ENCODE measurements at regions not wholly inside any gene's neighbourhood (a gene's known extent, or its start where the extent isn't known, plus 50 kb on each side); places are given as distances from the start of the nearest gene placed in this dataset.

GRCh38 chr5:67669916-67670315, 473.3 kb upstream of the CD180 start:
- Histone ChIP-seq H3K27me3 (ENCODE audit: control insufficient read depth, insufficient read depth, low read length) (no peaks in the 10 kb centered on the region), H3K9me3 (ENCODE audit: control insufficient read depth, low read depth, low read length) (peaks cover 8% of the 10 kb centered on the region), H3K4me3 (ENCODE audit: low read length) (no peak overlapping the region), H3K36me3 (ENCODE audit: control insufficient read depth, insufficient read depth, low read length) (no peaks in the 10 kb centered on the region), H3K4me1 (ENCODE audit: control insufficient read depth, insufficient read depth, low read length) (no peaks in the 10 kb centered on the region), H3K27ac (ENCODE audit: low read length) (no peak overlapping the region)
- no peak for DNase-seq
- WGBS (ENCODE audit: insufficient coverage, low lambda C conversion rate) = no CpG with 5 or more reads among the region's 2 CpGs

- H3K9me3 ChIP-seq (ENCODE audit: control insufficient read depth, low read depth, low read length) = no peaks in the 10 kb centered on the region
- DNase-seq = no peak
- no peaks in the 10 kb centered on the region for H3K27me3 ChIP-seq (ENCODE audit: control insufficient read depth, insufficient read depth, low read length)
- H3K27ac ChIP-seq (ENCODE audit: low read length) = no peak overlapping the region
- H3K4me1 ChIP-seq (ENCODE audit: control insufficient read depth, insufficient read depth, low read length) = no peaks in the 10 kb centered on the region
- H3K36me3 ChIP-seq (ENCODE audit: control insufficient read depth, insufficient read depth, low read length) = no peaks in the 10 kb centered on the region
- H3K4me3 ChIP-seq (ENCODE audit: low read length) = no peak overlapping the region
- WGBS (ENCODE audit: insufficient coverage, low lambda C conversion rate) = no CpG with 5 or more reads among the region's 3 CpGs
These were observed 463.6 kb upstream of the CD180 start for GRCh38 chr5:67660149-67660548.

GRCh38 chr5:67659288-67659687, 462.7 kb upstream of the CD180 start:
- H3K36me3 ChIP-seq (ENCODE audit: control insufficient read depth, insufficient read depth, low read length) = no peaks in the 10 kb centered on the region
- H3K9me3 ChIP-seq (ENCODE audit: control insufficient read depth, low read depth, low read length) = no peaks in the 10 kb centered on the region
- 100% methylated on average over 1 of the region's 6 CpGs for WGBS (ENCODE audit: insufficient coverage, low lambda C conversion rate)
- no peak overlapping the region for H3K4me3 ChIP-seq (ENCODE audit: low read length)
- no peak overlapping the region for H3K27ac ChIP-seq (ENCODE audit: low read length)
- no peaks in the 10 kb centered on the region for H3K27me3 ChIP-seq (ENCODE audit: control insufficient read depth, insufficient read depth, low read length)
- H3K4me1 ChIP-seq (ENCODE audit: control insufficient read depth, insufficient read depth, low read length) = no peaks in the 10 kb centered on the region
- DNase-seq = no peak

GRCh38 chr5:67657055-67657454, 460.5 kb upstream of the CD180 start:
- Histone ChIP-seq H3K9me3 (ENCODE audit: control insufficient read depth, low read depth, low read length) (no peaks in the 10 kb centered on the region), H3K36me3 (ENCODE audit: control insufficient read depth, insufficient read depth, low read length) (no peaks in the 10 kb centered on the region), H3K4me3 (ENCODE audit: low read length) (no peak overlapping the region), H3K4me1 (ENCODE audit: control insufficient read depth, insufficient read depth, low read length) (no peaks in the 10 kb centered on the region), H3K27ac (ENCODE audit: low read length) (no peak overlapping the region), H3K27me3 (ENCODE audit: control insufficient read depth, insufficient read depth, low read length) (no peaks in the 10 kb centered on the region)
- DNase-seq = no peak
- 86% methylated on average over 5 of the region's 5 CpGs for WGBS (ENCODE audit: insufficient coverage, low lambda C conversion rate)

GRCh38 chr5:67652201-67652600, 455.6 kb upstream of the CD180 start:
- H3K36me3 ChIP-seq (ENCODE audit: control insufficient read depth, insufficient read depth, low read length) = no peaks in the 10 kb centered on the region
- no peak for DNase-seq
- H3K27ac ChIP-seq (ENCODE audit: low read length) = no peak overlapping the region
- no peaks in the 10 kb centered on the region for H3K27me3 ChIP-seq (ENCODE audit: control insufficient read depth, insufficient read depth, low read length)
- no peak overlapping the region for H3K4me3 ChIP-seq (ENCODE audit: low read length)
- WGBS (ENCODE audit: insufficient coverage, low lambda C conversion rate) = no CpG with 5 or more reads among the region's 1 CpG
- no peaks in the 10 kb centered on the region for H3K9me3 ChIP-seq (ENCODE audit: control insufficient read depth, low read depth, low read length)
- no peaks in the 10 kb centered on the region for H3K4me1 ChIP-seq (ENCODE audit: control insufficient read depth, insufficient read depth, low read length)

- no peaks in the 10 kb centered on the region for H3K9me3 ChIP-seq (ENCODE audit: control insufficient read depth, low read depth, low read length)
- no peak overlapping the region for H3K27ac ChIP-seq (ENCODE audit: low read length)
- H3K4me3 ChIP-seq (ENCODE audit: low read length) = no peak overlapping the region
- H3K27me3 ChIP-seq (ENCODE audit: control insufficient read depth, insufficient read depth, low read length) = no peaks in the 10 kb centered on the region
- no peak for DNase-seq
- 88% methylated on average over 1 of the region's 1 CpG for WGBS (ENCODE audit: insufficient coverage, low lambda C conversion rate)
- no peaks in the 10 kb centered on the region for H3K4me1 ChIP-seq (ENCODE audit: control insufficient read depth, insufficient read depth, low read length)
- H3K36me3 ChIP-seq (ENCODE audit: control insufficient read depth, insufficient read depth, low read length) = no peaks in the 10 kb centered on the region
These were observed 454.6 kb upstream of the CD180 start for GRCh38 chr5:67651180-67651579.

- no peaks in the 10 kb centered on the region for H3K4me1 ChIP-seq (ENCODE audit: control insufficient read depth, insufficient read depth, low read length)
- no peaks in the 10 kb centered on the region for H3K36me3 ChIP-seq (ENCODE audit: control insufficient read depth, insufficient read depth, low read length)
- peak; percentile 23 to 29 for DNase-seq
- H3K9me3 ChIP-seq (ENCODE audit: control insufficient read depth, low read depth, low read length) = no peaks in the 10 kb centered on the region
- no CpG with 5 or more reads among the region's 6 CpGs for WGBS (ENCODE audit: insufficient coverage, low lambda C conversion rate)
- H3K27me3 ChIP-seq (ENCODE audit: control insufficient read depth, insufficient read depth, low read length) = no peaks in the 10 kb centered on the region
- H3K4me3 ChIP-seq (ENCODE audit: low read length) = no peak overlapping the region
- no peak overlapping the region for H3K27ac ChIP-seq (ENCODE audit: low read length)
These were observed 451.6 kb upstream of the CD180 start for GRCh38 chr5:67648201-67648671.

GRCh38 chr5:67647772-67648171, 451.2 kb upstream of the CD180 start:
- WGBS (ENCODE audit: insufficient coverage, low lambda C conversion rate) = no CpG with 5 or more reads among the region's 2 CpGs
- no peaks in the 10 kb centered on the region for H3K27me3 ChIP-seq (ENCODE audit: control insufficient read depth, insufficient read depth, low read length)
- H3K36me3 ChIP-seq (ENCODE audit: control insufficient read depth, insufficient read depth, low read length) = no peaks in the 10 kb centered on the region
- no peak overlapping the region for H3K4me3 ChIP-seq (ENCODE audit: low read length)
- no peaks in the 10 kb centered on the region for H3K4me1 ChIP-seq (ENCODE audit: control insufficient read depth, insufficient read depth, low read length)
- H3K9me3 ChIP-seq (ENCODE audit: control insufficient read depth, low read depth, low read length) = no peaks in the 10 kb centered on the region
- no peak overlapping the region for H3K27ac ChIP-seq (ENCODE audit: low read length)
- no peak for DNase-seq

GRCh38 chr5:67644221-67644920, 447.8 kb upstream of the CD180 start:
- DNase-seq = no peak
- Histone ChIP-seq H3K9me3 (ENCODE audit: control insufficient read depth, low read depth, low read length) (no peaks in the 10 kb centered on the region), H3K27ac (ENCODE audit: low read length) (no peak overlapping the region), H3K27me3 (ENCODE audit: control insufficient read depth, insufficient read depth, low read length) (no peaks in the 10 kb centered on the region), H3K4me1 (ENCODE audit: control insufficient read depth, insufficient read depth, low read length) (no peaks in the 10 kb centered on the region), H3K4me3 (ENCODE audit: low read length) (no peak overlapping the region), H3K36me3 (ENCODE audit: control insufficient read depth, insufficient read depth, low read length) (no peaks in the 10 kb centered on the region)
- 100% methylated on average over 1 of the region's 3 CpGs for WGBS (ENCODE audit: insufficient coverage, low lambda C conversion rate)

- no peak overlapping the region for H3K27ac ChIP-seq (ENCODE audit: low read length)
- H3K27me3 ChIP-seq (ENCODE audit: control insufficient read depth, insufficient read depth, low read length) = no peaks in the 10 kb centered on the region
- H3K4me3 ChIP-seq (ENCODE audit: low read length) = no peak overlapping the region
- no peak for DNase-seq
- no peaks in the 10 kb centered on the region for H3K36me3 ChIP-seq (ENCODE audit: control insufficient read depth, insufficient read depth, low read length)
- WGBS (ENCODE audit: insufficient coverage, low lambda C conversion rate) = no CpG with 5 or more reads among the region's 2 CpGs
- H3K9me3 ChIP-seq (ENCODE audit: control insufficient read depth, low read depth, low read length) = no peaks in the 10 kb centered on the region
- H3K4me1 ChIP-seq (ENCODE audit: control insufficient read depth, insufficient read depth, low read length) = no peaks in the 10 kb centered on the region
These were observed 446.9 kb upstream of the CD180 start for GRCh38 chr5:67643536-67643935.

GRCh38 chr5:67639976-67640375, 443.4 kb upstream of the CD180 start:
- Histone ChIP-seq H3K27me3 (ENCODE audit: control insufficient read depth, insufficient read depth, low read length) (no peaks in the 10 kb centered on the region), H3K4me1 (ENCODE audit: control insufficient read depth, insufficient read depth, low read length) (no peaks in the 10 kb centered on the region), H3K4me3 (ENCODE audit: low read length) (no peak overlapping the region), H3K27ac (ENCODE audit: low read length) (no peak overlapping the region), H3K9me3 (ENCODE audit: control insufficient read depth, low read depth, low read length) (no peaks in the 10 kb centered on the region), H3K36me3 (ENCODE audit: control insufficient read depth, insufficient read depth, low read length) (no peaks in the 10 kb centered on the region)
- DNase-seq = no peak
- WGBS (ENCODE audit: insufficient coverage, low lambda C conversion rate) = no CpG with 5 or more reads among the region's 2 CpGs

All from large intestine (tissue), 3 donors.